Heart left ventricle (tissue), 13 donors: ENCODE measurements at regions not wholly inside any gene's neighbourhood (a gene's known extent, or its start where the extent isn't known, plus 50 kb on each side); places are given as distances from the start of the nearest gene placed in this dataset.

Experiments used
- POLR2A ChIP-seq, 2 donors: fragments of 450-650 bp; IDR thresholded peaks; one replicate each; pipeline ENCODE4 v1.6.1; 2017; ENCODE audit warnings: antibody characterized with exemption in 2 of 2, mild to moderate bottlenecking in 2 of 2, moderate library complexity in 2 of 2
- TF ChIP-seq, protein P1 (sequence below), 12 donors: fragments of 200-600 bp; sonication (generic) in 4 of 12; IDR thresholded peaks; one replicate each; pipeline versions ENCODE4 v1.5.0 to v1.8.0; 2018 to 2022; ENCODE audit warnings: antibody characterized with exemption in 12 of 12, mild to moderate bottlenecking in 5 of 12
- donor health status: ischemic (EF 13 %, LVEDD 7.1; RV severe dilation, severe dysfunction).
- donor health status: DM: no; HTN: yes; CAD: no.
- donor health status: DM: no; HTN: no; CAD: no.
- donor health status: ischemic (EF 25% LVEDD 6.9; RV normal size, moderate dysfunction).
- donor health status: ischemic (EF 25% LVEDD 5.7; RV mildly dilated, moderate dysfunction).
- donor health status: ischemic (EF 35%, LVEDD 5.7; RV mildly dilated, moderate dysfunction).
- donor health status: nonischemic (EF 11% LVEDD 7.7; RV severe dilation, severe dysfunction).
- donor health status: DM: yes; HTN: yes; CAD: no.
- donor health status: PGD.
- donor health status: ischemic (EF 29% LVEDD 5.4; RV normal size, mild dysfunction).
- donor health status: nonischemic (EF 23%, LVEDD 6.1; RV moderate dilation, normal function).

- TF ChIP-seq, protein P1, sequence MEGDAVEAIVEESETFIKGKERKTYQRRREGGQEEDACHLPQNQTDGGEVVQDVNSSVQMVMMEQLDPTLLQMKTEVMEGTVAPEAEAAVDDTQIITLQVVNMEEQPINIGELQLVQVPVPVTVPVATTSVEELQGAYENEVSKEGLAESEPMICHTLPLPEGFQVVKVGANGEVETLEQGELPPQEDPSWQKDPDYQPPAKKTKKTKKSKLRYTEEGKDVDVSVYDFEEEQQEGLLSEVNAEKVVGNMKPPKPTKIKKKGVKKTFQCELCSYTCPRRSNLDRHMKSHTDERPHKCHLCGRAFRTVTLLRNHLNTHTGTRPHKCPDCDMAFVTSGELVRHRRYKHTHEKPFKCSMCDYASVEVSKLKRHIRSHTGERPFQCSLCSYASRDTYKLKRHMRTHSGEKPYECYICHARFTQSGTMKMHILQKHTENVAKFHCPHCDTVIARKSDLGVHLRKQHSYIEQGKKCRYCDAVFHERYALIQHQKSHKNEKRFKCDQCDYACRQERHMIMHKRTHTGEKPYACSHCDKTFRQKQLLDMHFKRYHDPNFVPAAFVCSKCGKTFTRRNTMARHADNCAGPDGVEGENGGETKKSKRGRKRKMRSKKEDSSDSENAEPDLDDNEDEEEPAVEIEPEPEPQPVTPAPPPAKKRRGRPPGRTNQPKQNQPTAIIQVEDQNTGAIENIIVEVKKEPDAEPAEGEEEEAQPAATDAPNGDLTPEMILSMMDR (IDR thresholded peaks at IDR 0.05) = no peak
- TF ChIP-seq POLR2A (IDR thresholded peaks at IDR 0.05) = no peak
Measured at GRCh38 chr5:123269436-123269835, 153.8 kb downstream of the CEP120 start.
